Calu3 (cell line): ENCODE measurements at regions not wholly inside any gene's neighbourhood (a gene's known extent, or its start where the extent isn't known, plus 50 kb on each side); places are given as distances from the start of the nearest gene placed in this dataset.

Experiments
- BruUV-seq: library from RNA; stranded (reverse); fragments of 400-500 nt; replicated peaks from 2 replicates; lab custom pipeline; 2021; lab: Mats Ljungman, UMichigan
- CTCF ChIA-PET: fragments of 300-600 bp; sonication (Branson Sonifier 250); formaldehyde crosslinking; loops from one replicate; lab custom pipeline; 2022; ENCODE audit warnings: antibody characterized with exemption; lab: Charles Lee
- DNase-seq: peaks from one replicate; pipeline ENCODE4 v3.0.0; 2022
- H3K27ac Mint-ChIP-seq: one replicate; pipeline ENCODE4 v1.8.0; 2022; ENCODE audit warnings: mixed read lengths; ENCODE audit not compliant: unreplicated experiment
- H3K27me3 Mint-ChIP-seq: one replicate; pipeline ENCODE4 v1.8.0; 2022; ENCODE audit warnings: mixed read lengths; ENCODE audit not compliant: unreplicated experiment
- H3K36me3 Mint-ChIP-seq: one replicate; pipeline ENCODE4 v1.8.0; 2022; ENCODE audit warnings: mild to moderate bottlenecking, moderate library complexity, mixed read lengths; ENCODE audit not compliant: insufficient read depth, unreplicated experiment
- H3K4me1 Mint-ChIP-seq: one replicate; pipeline ENCODE4 v1.8.0; 2022; ENCODE audit warnings: mild to moderate bottlenecking, low read depth, mixed read lengths; ENCODE audit not compliant: unreplicated experiment
- H3K4me3 Mint-ChIP-seq: one replicate; pipeline ENCODE4 v1.8.0; 2022; ENCODE audit warnings: mild to moderate bottlenecking, low read depth, moderate library complexity, mixed read lengths; ENCODE audit not compliant: unreplicated experiment
- H3K9me3 Mint-ChIP-seq: one replicate; pipeline ENCODE4 v1.8.0; 2022; ENCODE audit warnings: low read depth, mixed read lengths; ENCODE audit not compliant: unreplicated experiment
- intact Hi-C: fragments of 100-400 bp; cut with micrococcal nuclease; formaldehyde crosslinking; loops from one replicate; pipeline ENCODE4 v1.10.0; 2022; ENCODE audit not compliant: unreplicated experiment
- TF ChIP-seq, protein P1 (sequence below): fragments of 200-600 bp; IDR thresholded peaks from one replicate; pipeline ENCODE4 v1.8.0; 2022; ENCODE audit warnings: antibody characterized with exemption; ENCODE audit not compliant: unreplicated experiment

DNA sequence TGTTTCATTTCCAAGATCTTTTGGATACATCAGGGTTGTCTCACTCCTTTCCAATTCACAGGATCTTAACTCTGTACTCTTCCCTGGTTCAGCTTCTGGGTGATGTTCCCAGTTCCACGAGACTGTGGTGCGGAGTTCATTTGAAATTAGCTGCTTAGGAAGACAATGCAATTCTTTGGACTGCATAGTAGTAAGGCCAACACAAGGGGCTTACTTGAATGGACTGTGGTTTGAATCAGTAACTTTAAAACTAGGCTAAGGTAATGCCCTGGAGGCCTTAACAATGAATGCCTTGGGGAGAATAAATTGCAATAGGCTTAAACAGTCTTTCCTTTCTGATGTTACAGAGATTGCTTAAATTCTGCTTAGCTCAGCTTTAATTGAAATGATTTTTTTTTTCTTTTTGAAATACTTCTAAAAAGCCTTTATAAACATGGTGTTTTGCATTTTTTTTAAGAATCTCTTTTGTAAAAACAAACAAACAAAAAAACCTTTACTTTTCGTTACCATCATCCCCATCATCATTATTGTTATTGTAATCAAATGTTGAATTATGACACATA lies 133.8 kb upstream of the MEF2C start:
- no peaks in the 10 kb centered on the region for H3K36me3 Mint-ChIP-seq
- no TSS peak for BruUV-seq
- no peaks in the 10 kb centered on the region for H3K9me3 Mint-ChIP-seq
- no peaks in the 10 kb centered on the region for H3K27me3 Mint-ChIP-seq
- intact Hi-C loops = no loop called here
- no peak overlapping the region for H3K4me3 Mint-ChIP-seq
- H3K27ac Mint-ChIP-seq = no peak overlapping the region
- TF ChIP-seq, protein P1, sequence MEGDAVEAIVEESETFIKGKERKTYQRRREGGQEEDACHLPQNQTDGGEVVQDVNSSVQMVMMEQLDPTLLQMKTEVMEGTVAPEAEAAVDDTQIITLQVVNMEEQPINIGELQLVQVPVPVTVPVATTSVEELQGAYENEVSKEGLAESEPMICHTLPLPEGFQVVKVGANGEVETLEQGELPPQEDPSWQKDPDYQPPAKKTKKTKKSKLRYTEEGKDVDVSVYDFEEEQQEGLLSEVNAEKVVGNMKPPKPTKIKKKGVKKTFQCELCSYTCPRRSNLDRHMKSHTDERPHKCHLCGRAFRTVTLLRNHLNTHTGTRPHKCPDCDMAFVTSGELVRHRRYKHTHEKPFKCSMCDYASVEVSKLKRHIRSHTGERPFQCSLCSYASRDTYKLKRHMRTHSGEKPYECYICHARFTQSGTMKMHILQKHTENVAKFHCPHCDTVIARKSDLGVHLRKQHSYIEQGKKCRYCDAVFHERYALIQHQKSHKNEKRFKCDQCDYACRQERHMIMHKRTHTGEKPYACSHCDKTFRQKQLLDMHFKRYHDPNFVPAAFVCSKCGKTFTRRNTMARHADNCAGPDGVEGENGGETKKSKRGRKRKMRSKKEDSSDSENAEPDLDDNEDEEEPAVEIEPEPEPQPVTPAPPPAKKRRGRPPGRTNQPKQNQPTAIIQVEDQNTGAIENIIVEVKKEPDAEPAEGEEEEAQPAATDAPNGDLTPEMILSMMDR = no peak
- H3K4me1 Mint-ChIP-seq = no peaks in the 10 kb centered on the region
- CTCF ChIA-PET = no interaction called here
- no peak for DNase-seq

DNA sequence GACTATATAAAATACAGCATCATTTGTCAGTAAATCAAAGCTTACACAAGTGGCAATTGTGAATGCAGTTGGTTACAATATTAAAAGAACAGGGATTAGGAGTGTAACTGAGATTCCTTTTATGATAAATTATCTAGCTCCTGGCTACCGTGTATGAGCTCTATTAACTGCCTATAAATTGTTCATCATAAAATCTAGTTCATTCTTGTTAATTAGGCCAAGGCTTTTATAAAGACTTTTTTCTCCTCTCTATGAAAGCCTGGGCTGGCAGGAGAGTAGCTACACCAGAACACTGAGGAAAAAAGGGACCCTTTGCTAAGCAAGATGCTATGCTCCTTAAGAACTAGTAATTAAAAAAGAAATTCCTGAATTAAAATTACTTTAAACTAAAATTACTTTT lies 132.4 kb upstream of the MEF2C start:
- intact Hi-C loops = no loop called here
- H3K4me3 Mint-ChIP-seq = no peak overlapping the region
- H3K27ac Mint-ChIP-seq = no peak overlapping the region
- no TSS peak for BruUV-seq
- H3K27me3 Mint-ChIP-seq = no peaks in the 10 kb centered on the region
- TF ChIP-seq, protein P1 = no peak
- H3K9me3 Mint-ChIP-seq = no peaks in the 10 kb centered on the region
- no peak for DNase-seq
- no peaks in the 10 kb centered on the region for H3K36me3 Mint-ChIP-seq
- H3K4me1 Mint-ChIP-seq = no peaks in the 10 kb centered on the region
- CTCF ChIA-PET = interaction anchor here (0.5 kb wide), 1 partner anchor 545 kb away, joined by 3 read pairs; no protein-coding TSS in a partner anchor

DNA sequence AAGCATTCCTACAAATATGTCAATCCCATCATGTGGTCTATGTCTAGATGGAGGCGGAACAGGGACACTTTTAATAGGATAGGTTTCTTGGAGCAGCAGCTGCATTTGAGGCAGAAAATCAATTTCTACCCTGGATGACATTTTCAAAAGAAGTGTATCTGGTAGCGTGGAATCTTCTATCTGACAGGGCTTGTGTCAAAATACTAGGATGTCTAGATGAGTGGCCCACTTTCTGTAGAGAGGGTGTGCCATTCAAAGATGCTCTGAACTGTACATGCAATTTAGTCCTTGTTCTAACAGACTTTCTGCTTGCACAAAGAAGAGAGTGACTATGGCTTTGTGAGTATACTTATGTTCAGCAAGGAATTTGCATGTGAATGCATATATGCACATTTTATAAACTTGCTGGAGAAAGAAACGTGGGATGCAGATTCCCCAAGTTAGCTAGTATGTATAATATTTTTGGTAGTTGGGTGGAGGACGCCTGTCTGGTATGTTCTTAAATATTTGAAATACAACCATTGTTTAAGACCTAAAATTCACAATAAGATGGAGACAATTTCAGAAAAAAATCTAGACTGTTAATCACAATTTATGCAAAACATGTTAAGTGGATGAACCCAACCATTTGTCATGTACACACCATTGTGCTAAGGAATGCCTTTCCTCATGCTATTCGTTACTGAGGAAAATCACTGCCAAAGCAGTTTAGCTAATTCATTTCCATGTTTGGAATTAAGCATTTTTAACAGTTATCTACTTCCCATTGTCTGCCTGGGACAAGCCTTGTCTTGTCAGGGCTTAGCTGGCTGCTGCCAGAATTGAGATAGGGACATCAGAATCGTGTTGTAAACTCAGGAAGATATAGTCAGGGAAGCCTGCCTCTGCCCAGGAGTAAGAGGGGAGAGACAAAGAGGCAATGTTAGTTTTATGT lies 129.1 kb upstream of the MEF2C start:
- no peak overlapping the region for H3K27ac Mint-ChIP-seq
- no peaks in the 10 kb centered on the region for H3K27me3 Mint-ChIP-seq
- TF ChIP-seq, protein P1 = no peak
- CTCF ChIA-PET = no interaction called here
- H3K4me1 Mint-ChIP-seq = no peaks in the 10 kb centered on the region
- H3K4me3 Mint-ChIP-seq = no peak overlapping the region
- DNase-seq = no peak
- no TSS peak for BruUV-seq
- intact Hi-C loops = no loop called here
- H3K9me3 Mint-ChIP-seq = no peaks in the 10 kb centered on the region
- H3K36me3 Mint-ChIP-seq = no peaks in the 10 kb centered on the region

DNA sequence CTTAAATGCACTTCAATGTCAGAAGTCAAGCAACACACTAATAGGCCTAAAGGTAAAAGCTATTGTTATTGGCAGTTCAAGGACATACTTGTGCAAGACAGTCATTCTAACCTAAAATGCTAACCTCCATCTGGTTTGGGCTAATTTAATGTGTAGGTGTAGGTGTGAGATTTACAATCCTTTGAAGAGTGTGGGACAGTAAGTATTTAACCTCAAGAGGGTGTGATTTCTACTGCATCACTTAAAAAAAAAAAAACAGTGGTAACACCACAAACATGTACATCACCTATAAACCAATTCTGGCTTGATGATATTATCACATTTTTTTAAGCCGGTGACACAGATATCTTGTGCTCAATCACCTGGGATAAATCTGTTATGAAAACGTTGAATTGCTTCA lies 127.5 kb upstream of the MEF2C start:
- Mint-ChIP-seq H3K27me3 (no peaks in the 10 kb centered on the region), H3K36me3 (no peaks in the 10 kb centered on the region), H3K9me3 (no peaks in the 10 kb centered on the region), H3K27ac (no peak overlapping the region), H3K4me1 (no peaks in the 10 kb centered on the region), H3K4me3 (no peak overlapping the region)
- CTCF ChIA-PET = no interaction called here
- intact Hi-C loops = no loop called here
- TF ChIP-seq, protein P1 = no peak
- no peak for DNase-seq
- BruUV-seq = no TSS peak
